ENCODE measurements at regions not wholly inside any gene's neighbourhood (a gene's known extent, or its start where the extent isn't known, plus 50 kb on each side); places are given as distances from the start of the nearest gene placed in this dataset.

- intact Hi-C loops (cut with DNase I): no loop called here
- no peak for DNase-seq (ENCODE audit: low spot score)
- TF ChIP-seq POLR2AphosphoS5 (IDR thresholded peaks at IDR 0.05) (no peak), POLR2A (IDR thresholded peaks at IDR 0.05) (no peak), CTCF (IDR thresholded peaks at IDR 0.05) (no peak)
- Histone ChIP-seq H3K4me3 (no peak overlapping the region), H3K27me3 (replicated peaks; ENCODE audit: insufficient read depth) (no peaks in the 10 kb centered on the region), H3K27ac (no peak overlapping the region), H3K4me1 (replicated peaks) (no peaks in the 10 kb centered on the region), H3K36me3 (no peaks in the 10 kb centered on the region), H3K9me3 (no peaks in the 10 kb centered on the region)
- WGBS: 93% methylated on average over 2 of the region's 2 CpGs
Observed at GRCh38 chr15:87502173-87502572, 754.4 kb downstream of the NTRK3 start.

DNA sequence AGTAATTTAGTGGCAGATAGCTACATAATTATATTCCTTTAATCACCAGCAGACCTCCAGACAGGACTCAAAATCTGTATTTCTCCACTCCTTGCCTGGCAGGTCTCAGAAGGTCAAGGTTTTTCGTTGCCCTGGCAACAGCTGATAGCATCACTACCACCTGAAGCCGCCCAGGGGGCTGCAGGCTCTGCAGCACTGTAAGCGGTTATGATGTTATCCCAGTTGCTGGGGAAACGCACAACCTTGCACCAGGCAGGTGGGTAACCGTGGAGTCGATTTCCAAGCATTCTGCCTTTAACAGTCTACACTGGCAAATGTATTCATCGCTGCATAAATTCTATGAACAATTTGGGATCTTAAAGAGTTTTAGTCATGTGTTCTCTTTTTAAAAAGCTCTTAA lies 756.3 kb downstream of the NTRK3 start:
- WGBS: 61% methylated on average over 7 of the region's 7 CpGs
- no peak overlapping the region for H3K27ac ChIP-seq
- intact Hi-C loops (cut with DNase I): no loop called here
- no peaks in the 10 kb centered on the region for H3K9me3 ChIP-seq
- H3K4me3 ChIP-seq: no peak overlapping the region
- no peaks in the 10 kb centered on the region for H3K4me1 ChIP-seq (replicated peaks)
- no peak for TF ChIP-seq POLR2AphosphoS5 (IDR thresholded peaks at IDR 0.05)
- TF ChIP-seq CTCF (IDR thresholded peaks at IDR 0.05): no peak
- no peak for TF ChIP-seq POLR2A (IDR thresholded peaks at IDR 0.05)
- no peaks in the 10 kb centered on the region for H3K36me3 ChIP-seq
- no peak for DNase-seq (ENCODE audit: low spot score)
- no peaks in the 10 kb centered on the region for H3K27me3 ChIP-seq (replicated peaks; ENCODE audit: insufficient read depth)

DNA sequence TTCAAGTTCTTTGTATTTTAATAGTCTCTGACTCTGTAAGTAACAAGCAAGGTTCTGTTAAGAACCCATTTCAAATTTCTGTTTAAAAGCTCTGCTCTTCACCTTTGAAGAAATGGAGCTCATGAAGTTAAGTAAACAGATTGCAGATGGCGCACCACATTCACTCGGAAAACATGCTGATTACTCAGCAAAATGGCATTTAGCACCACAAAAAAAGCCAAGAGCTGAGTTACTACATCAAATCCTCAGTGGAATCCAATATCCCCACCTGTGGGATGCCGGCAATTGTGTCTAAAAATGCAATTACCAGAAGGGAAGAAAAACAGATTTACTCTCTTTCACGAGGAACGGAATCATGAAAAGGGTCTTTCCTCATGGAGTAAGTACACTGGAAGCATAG lies 758.0 kb downstream of the NTRK3 start:
- Histone ChIP-seq H3K27me3 (replicated peaks; ENCODE audit: insufficient read depth) (no peaks in the 10 kb centered on the region), H3K4me1 (replicated peaks) (no peaks in the 10 kb centered on the region), H3K27ac (no peak overlapping the region), H3K9me3 (no peaks in the 10 kb centered on the region), H3K36me3 (no peaks in the 10 kb centered on the region), H3K4me3 (no peak overlapping the region)
- WGBS: 71% methylated on average over 5 of the region's 5 CpGs
- TF ChIP-seq CTCF (IDR thresholded peaks at IDR 0.05): no peak
- no peak for TF ChIP-seq POLR2A (IDR thresholded peaks at IDR 0.05)
- TF ChIP-seq POLR2AphosphoS5 (IDR thresholded peaks at IDR 0.05): no peak
- intact Hi-C loops (cut with DNase I): no loop called here
- no peak for DNase-seq (ENCODE audit: low spot score)

DNA sequence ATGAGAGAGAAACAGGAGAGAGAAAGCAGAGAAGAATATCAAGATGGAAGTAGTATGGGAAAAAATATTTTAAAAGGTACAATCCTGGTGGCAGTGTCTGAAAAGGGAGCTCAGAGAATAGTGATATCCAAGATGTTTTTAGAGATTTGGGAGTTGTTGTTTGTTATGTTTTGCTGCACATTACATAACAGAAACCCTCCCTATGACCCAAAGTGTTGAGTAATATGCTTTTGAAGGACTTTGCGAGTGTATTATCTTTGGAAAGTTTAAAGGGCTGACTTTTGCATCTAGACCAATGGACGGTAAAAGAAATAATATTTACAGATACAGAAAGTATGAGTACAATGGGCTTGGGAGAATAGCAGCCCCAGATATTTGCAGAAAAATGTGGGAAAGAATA lies 759.7 kb downstream of the NTRK3 start:
- Histone ChIP-seq H3K4me1 (replicated peaks) (no peaks in the 10 kb centered on the region), H3K9me3 (no peaks in the 10 kb centered on the region), H3K27ac (no peak overlapping the region), H3K27me3 (replicated peaks; ENCODE audit: insufficient read depth) (no peaks in the 10 kb centered on the region), H3K4me3 (no peak overlapping the region), H3K36me3 (no peaks in the 10 kb centered on the region)
- no peak for DNase-seq (ENCODE audit: low spot score)
- intact Hi-C loops (cut with DNase I): no loop called here
- WGBS: 31% methylated on average over 2 of the region's 2 CpGs
- no peak for TF ChIP-seq POLR2AphosphoS5 (IDR thresholded peaks at IDR 0.05)
- no peak for TF ChIP-seq POLR2A (IDR thresholded peaks at IDR 0.05)
- TF ChIP-seq CTCF (IDR thresholded peaks at IDR 0.05): no peak

DNA sequence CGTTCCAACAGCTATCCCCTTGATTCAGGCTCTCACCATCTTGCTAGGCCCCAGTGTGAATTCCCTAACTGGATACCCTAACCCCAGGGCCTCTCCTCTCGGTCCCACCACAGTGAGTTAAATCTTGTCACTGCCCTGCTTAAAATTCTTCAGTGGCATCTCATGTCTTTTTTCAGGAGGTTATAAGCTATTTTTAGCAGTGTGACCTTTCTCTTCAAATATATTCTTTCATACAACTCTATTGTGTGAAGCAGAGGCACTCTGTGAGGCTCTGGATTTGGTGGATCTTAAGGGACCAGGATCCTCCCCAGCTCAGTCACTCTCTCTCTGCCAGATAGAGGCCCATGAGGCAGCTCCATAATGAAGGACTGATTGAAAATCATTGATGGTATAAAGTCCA lies 760.4 kb downstream of the NTRK3 start:
- 93% methylated on average over 2 of the region's 2 CpGs for WGBS

More for the DNA sequence above, 760.4 kb downstream of the NTRK3 start:
- H3K36me3 ChIP-seq: no peaks in the 10 kb centered on the region
- H3K4me3 ChIP-seq: no peak overlapping the region
- no peaks in the 10 kb centered on the region for H3K27me3 ChIP-seq (replicated peaks; ENCODE audit: insufficient read depth)
- H3K27ac ChIP-seq: no peak overlapping the region
- no peaks in the 10 kb centered on the region for H3K9me3 ChIP-seq
- intact Hi-C loops (cut with DNase I): no loop called here
- no peaks in the 10 kb centered on the region for H3K4me1 ChIP-seq (replicated peaks)
- TF ChIP-seq CTCF (IDR thresholded peaks at IDR 0.05): no peak
- no peak for TF ChIP-seq POLR2A (IDR thresholded peaks at IDR 0.05)
- TF ChIP-seq POLR2AphosphoS5 (IDR thresholded peaks at IDR 0.05): no peak
- no peak for DNase-seq (ENCODE audit: low spot score)

Measured in prostate gland (tissue), 2 donors.